HG03135 (cell line): ENCODE measurements at regions not wholly inside any gene's neighbourhood (a gene's known extent, or its start where the extent isn't known, plus 50 kb on each side); places are given as distances from the start of the nearest gene placed in this dataset.

Experiments used
- ATAC-seq: cut with Tn5 transposase; IDR thresholded peaks from one replicate; pipeline ENCODE4 v1.9.1; 2021; ENCODE audit warnings: mild to moderate bottlenecking, moderate library complexity; ENCODE audit not compliant: unreplicated experiment

DNA sequence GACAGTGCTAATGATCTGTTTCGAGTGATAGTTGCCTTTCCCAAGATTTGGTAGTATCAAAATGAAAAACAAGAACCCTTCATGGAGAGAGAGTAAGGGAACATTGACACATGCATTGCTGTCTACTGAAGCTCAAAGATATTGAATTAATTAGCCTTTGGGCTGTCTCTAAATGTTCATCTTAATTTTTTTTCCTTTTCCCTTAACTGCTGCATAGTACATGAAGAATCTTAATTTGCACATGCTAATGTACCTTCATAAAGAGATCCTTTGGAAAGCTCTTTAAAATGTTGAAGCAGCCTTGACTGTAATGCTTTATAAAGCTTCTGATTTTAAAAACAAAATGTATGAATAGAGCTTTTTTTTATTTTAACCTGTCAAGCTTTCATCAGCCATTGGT, 452.2 kb downstream of the TUSC7 start:
- no peak for ATAC-seq

GRCh38 chr3:117165176-117165575, 455.6 kb downstream of the TUSC7 start:
- no peak for ATAC-seq

- ATAC-seq = no peak
Observed at GRCh38 chr3:117165601-117166051, 456.0 kb downstream of the TUSC7 start.

DNA sequence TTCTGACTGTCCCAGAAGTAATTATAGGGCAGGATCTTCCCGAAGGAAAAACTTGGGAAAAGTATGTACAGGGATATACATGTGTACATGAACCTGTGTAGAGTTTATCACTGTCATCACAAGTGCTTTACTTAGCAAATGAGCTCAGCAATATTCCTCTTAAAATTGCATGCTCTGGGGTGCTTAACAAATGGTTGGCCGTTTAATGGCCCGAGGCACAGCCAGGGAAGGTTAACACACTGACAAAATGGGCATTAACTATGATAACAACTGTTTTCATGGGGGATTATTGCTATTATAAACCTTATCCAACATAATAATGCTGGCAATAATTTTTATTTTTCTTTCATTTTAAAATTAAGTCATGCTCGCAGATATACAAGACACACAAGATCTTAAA, 459.3 kb downstream of the TUSC7 start:
- no peak for ATAC-seq

GRCh38 chr3:117170094-117170493, 460.5 kb downstream of the TUSC7 start:
- ATAC-seq = no peak

- no peak for ATAC-seq
Observed at GRCh38 chr3:117171124-117171523, 461.5 kb downstream of the TUSC7 start.

DNA sequence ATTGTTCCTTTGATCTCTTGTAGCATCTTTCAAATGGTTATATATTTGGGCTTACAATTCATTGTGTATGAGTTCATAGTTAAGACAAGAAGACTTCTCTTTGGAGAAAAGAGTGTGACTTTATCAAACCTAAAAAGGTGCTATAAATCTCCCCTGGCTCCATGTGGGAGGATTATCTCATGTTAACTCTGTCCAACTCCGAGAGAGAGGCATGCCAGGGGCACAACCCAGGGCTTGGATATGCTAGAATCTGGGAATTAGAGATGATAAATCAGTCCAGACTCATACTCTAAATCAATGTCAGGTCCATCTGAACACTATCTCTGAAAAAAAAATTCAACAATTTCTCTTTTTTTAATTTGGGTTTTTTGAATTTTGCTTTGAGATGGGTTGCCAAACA, 462.8 kb downstream of the TUSC7 start:
- no peak for ATAC-seq

DNA sequence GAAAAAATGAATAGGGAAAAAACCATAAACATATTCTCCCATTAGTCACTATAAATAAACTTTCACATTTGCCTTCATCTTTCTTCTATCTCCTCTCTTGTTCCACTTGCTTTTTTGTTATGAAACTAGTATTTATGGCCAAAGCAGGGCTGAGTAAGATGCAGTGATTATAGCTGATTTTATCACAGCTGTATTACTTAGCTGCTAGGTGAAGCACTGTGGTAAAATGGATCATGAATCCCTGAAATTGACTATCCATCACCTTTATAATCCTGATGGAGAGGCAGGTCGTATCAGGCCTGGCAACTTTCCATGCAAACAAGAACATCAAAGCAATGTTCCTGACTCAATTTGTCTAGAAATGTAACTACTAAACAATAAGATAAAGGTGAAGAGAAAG, 471.6 kb downstream of the TUSC7 start:
- ATAC-seq = no peak

DNA sequence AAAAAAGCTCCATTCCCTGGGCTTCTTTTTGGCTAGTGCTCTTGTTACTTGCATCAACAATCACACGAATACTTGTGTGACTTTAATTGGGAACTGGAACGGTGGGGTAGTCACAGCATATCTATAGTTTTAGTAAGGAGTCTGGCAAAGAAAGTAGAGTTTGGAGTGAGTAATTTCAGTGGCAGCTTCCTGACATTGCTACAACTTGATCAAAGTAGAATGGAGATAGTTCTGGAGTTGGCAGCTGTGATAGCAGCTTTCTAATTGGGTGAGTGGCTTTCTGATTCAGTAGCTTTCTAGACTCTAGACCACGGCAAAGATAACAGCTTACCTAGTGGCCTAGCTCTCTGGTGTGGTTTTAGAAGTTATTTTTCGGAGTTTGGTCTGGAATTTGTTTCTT, 475.0 kb downstream of the TUSC7 start:
- no peak for ATAC-seq

- ATAC-seq = no peak
Observed at GRCh38 chr3:117191245-117191644, 481.7 kb downstream of the TUSC7 start.

GRCh38 chr3:117192888-117193287, 483.3 kb downstream of the TUSC7 start:
- no peak for ATAC-seq

- no peak for ATAC-seq
Observed at GRCh38 chr3:117193390-117193789, 483.8 kb downstream of the TUSC7 start.

GRCh38 chr3:117195034-117195433, 485.5 kb downstream of the TUSC7 start:
- no peak for ATAC-seq

- ATAC-seq = no peak
Observed at GRCh38 chr3:117200962-117201361, 491.4 kb downstream of the TUSC7 start.

DNA sequence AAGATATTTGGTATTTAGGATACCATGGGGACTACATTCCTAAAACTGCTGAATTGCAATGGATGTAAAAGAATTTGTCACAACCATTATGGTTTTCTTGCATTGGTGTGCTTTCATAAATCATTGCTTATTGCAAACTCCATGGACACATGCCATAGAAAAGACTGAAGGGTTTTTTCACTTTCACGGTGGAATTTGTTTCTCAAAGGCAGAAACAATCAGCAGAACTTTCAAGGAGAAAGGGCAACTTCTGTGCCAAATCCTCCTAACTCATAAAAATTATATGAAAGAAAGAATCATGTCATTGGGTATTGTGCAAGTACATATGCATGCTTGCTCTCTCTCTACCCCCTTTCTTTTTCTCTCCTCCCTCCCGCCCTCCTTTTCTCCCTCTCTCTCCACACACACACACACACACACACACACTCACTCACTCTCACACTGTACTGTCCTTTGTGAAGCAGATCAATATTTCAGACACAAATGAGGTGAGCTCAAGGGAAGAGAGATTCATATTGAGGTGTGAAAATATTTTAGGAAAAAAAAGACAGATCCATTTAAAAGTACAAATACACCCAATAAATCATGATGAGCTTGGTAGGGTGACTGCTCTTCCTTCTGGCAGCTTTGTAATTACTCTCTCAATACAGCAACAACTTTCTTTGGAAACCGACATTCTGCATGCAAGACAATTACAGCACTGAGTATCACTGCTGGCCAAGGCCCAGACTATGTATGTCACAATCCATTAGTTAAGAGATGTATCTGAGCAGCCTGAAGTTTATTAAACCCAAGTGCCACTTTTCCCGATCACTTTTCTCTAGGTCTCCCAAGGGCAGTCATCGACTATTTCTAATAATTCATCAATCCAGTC, 492.6 kb downstream of the TUSC7 start:
- ATAC-seq = no peak

- ATAC-seq = no peak
Observed at GRCh38 chr3:117217355-117217754, 507.8 kb downstream of the TUSC7 start.

GRCh38 chr3:117217760-117218316, 508.3 kb downstream of the TUSC7 start:
- ATAC-seq = no peak

DNA sequence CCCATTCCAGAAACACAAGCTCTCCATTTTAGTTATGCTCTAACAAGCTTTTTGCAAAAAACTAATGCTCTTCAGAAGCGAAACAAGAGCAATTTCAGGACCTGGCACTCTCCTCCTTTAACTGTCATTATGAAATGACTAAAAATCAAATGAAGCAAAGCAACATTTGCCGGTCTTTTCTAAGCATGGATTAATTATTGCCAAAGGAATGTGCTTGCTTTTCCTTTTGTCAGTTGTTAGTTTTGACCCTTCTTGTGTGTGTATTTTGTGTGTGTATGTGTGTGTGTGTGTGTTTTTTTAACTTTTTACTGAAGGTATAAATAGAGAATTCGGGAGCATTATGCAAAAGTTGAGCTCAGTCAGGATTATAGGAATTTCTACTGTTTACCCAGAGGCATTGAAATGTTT, 509.1 kb downstream of the TUSC7 start:
- ATAC-seq = no peak

- no peak for ATAC-seq
Observed at GRCh38 chr3:117219296-117219695, 509.7 kb downstream of the TUSC7 start.

GRCh38 chr3:117226932-117227331, 517.4 kb downstream of the TUSC7 start:
- ATAC-seq = no peak

- no peak for ATAC-seq
Observed at GRCh38 chr3:117228466-117228865, 518.9 kb downstream of the TUSC7 start.

- ATAC-seq = no peak
Observed at GRCh38 chr3:117230924-117231323, 521.3 kb downstream of the TUSC7 start.
